Activated naive CD4-positive, alpha-beta T cell treated with anti-CD3 and anti-CD28 coated beads for 36 hours (primary cell): ENCODE measurements at regions not wholly inside any gene's neighbourhood (a gene's known extent, or its start where the extent isn't known, plus 50 kb on each side); places are given as distances from the start of the nearest gene placed in this dataset.
A peak's percentile ranks its signal among the peaks of the same experiment; 100 is the strongest.

Source experiments
- CTCF ChIA-PET: fragments of 350-600 bp; sonication (Branson Sonifier 250); formaldehyde crosslinking; loops from one replicate; lab custom pipeline; 2021; ENCODE audit warnings: antibody characterized with exemption; lab: Charles Lee
- DNase-seq: peaks from one replicate; pipeline ENCODE4 v3.0.0-alpha.2; 2020
- H3K27ac Mint-ChIP-seq: one replicate; pipeline ENCODE4 v1.8.0; 2021; ENCODE audit warnings: mild to moderate bottlenecking, mixed read lengths
- H3K27me3 Mint-ChIP-seq: one replicate; pipeline ENCODE4 v1.8.0; 2021; ENCODE audit warnings: low read depth, mixed read lengths
- H3K36me3 Mint-ChIP-seq: one replicate; pipeline ENCODE4 v1.8.0; 2021; ENCODE audit warnings: low read depth, mixed read lengths
- H3K4me1 Mint-ChIP-seq: one replicate; pipeline ENCODE4 v1.8.0; 2021; ENCODE audit warnings: low read depth, mixed read lengths
- H3K4me3 Mint-ChIP-seq: one replicate; pipeline ENCODE4 v1.8.0; 2021; ENCODE audit warnings: mild to moderate bottlenecking, moderate library complexity, mixed read lengths
- H3K9me3 Mint-ChIP-seq: one replicate; pipeline ENCODE4 v1.8.0; 2021; ENCODE audit warnings: mixed read lengths
- intact Hi-C: fragments of 100-400 bp; cut with micrococcal nuclease; formaldehyde crosslinking; loops from one replicate; pipeline ENCODE4 v1.15.1; 2023

GRCh38 chr11:8340296-8340695 is 76.6 kb upstream of the LMO1 start:
- Mint-ChIP-seq H3K9me3 (no peaks in the 10 kb centered on the region), H3K27me3 (peaks cover 2% of the 10 kb centered on the region), H3K36me3 (no peaks in the 10 kb centered on the region), H3K4me1 (no peaks in the 10 kb centered on the region), H3K4me3 (no peak overlapping the region), H3K27ac (no peak overlapping the region)
- intact Hi-C loops: no loop called here
- CTCF ChIA-PET: no interaction called here
- no peak for DNase-seq

- peaks cover 2% of the 10 kb centered on the region for H3K27me3 Mint-ChIP-seq
- H3K4me3 Mint-ChIP-seq: no peak overlapping the region
- H3K27ac Mint-ChIP-seq: no peak overlapping the region
- intact Hi-C loops: no loop called here
- DNase-seq: no peak
- H3K4me1 Mint-ChIP-seq: no peaks in the 10 kb centered on the region
- no peaks in the 10 kb centered on the region for H3K36me3 Mint-ChIP-seq
- CTCF ChIA-PET: interaction anchor here (0.5 kb wide), 1 partner anchor 94 kb away, joined by 3 read pairs; no protein-coding TSS in a partner anchor
- H3K9me3 Mint-ChIP-seq: no peaks in the 10 kb centered on the region
Measured at GRCh38 chr11:8339592-8340022, 75.9 kb upstream of the LMO1 start.

GRCh38 chr11:8338138-8338537 is 74.5 kb upstream of the LMO1 start:
- Mint-ChIP-seq H3K4me3 (no peak overlapping the region), H3K9me3 (no peaks in the 10 kb centered on the region), H3K27ac (no peak overlapping the region), H3K27me3 (peaks cover 2% of the 10 kb centered on the region), H3K4me1 (no peaks in the 10 kb centered on the region), H3K36me3 (no peaks in the 10 kb centered on the region)
- CTCF ChIA-PET: interaction anchor here (0.7 to 1.0 kb wide), 2 partner anchors 228 to 230 kb away, joined by 3 read pairs; no protein-coding TSS in a partner anchor
- intact Hi-C loops: loop anchor here (1.0 kb wide), 3 partner anchors 228 to 621 kb away; no protein-coding TSS in a partner anchor
- peak; percentile 49 for DNase-seq

- H3K27me3 Mint-ChIP-seq: peaks cover 2% of the 10 kb centered on the region
- CTCF ChIA-PET: interaction anchor here (0.7 to 1.0 kb wide), 2 partner anchors 229 to 231 kb away, joined by 3 read pairs; no protein-coding TSS in a partner anchor
- intact Hi-C loops: no loop called here
- DNase-seq: no peak
- no peaks in the 10 kb centered on the region for H3K4me1 Mint-ChIP-seq
- H3K4me3 Mint-ChIP-seq: no peak overlapping the region
- no peak overlapping the region for H3K27ac Mint-ChIP-seq
- H3K36me3 Mint-ChIP-seq: no peaks in the 10 kb centered on the region
- H3K9me3 Mint-ChIP-seq: no peaks in the 10 kb centered on the region
Measured at GRCh38 chr11:8337130-8337795, 73.6 kb upstream of the LMO1 start.

- CTCF ChIA-PET: no interaction called here
- Mint-ChIP-seq H3K36me3 (no peaks in the 10 kb centered on the region), H3K9me3 (no peaks in the 10 kb centered on the region)
Measured at GRCh38 chr11:8336356-8337129, 72.9 kb upstream of the LMO1 start.

GRCh38 chr11:8335683-8336082 is 72.0 kb upstream of the LMO1 start:
- intact Hi-C loops: no loop called here
- peaks cover 12% of the 10 kb centered on the region for H3K27me3 Mint-ChIP-seq
- H3K9me3 Mint-ChIP-seq: no peaks in the 10 kb centered on the region
- DNase-seq: no peak
- H3K4me1 Mint-ChIP-seq: no peaks in the 10 kb centered on the region
- H3K4me3 Mint-ChIP-seq: no peak overlapping the region
- CTCF ChIA-PET: no interaction called here
- no peaks in the 10 kb centered on the region for H3K36me3 Mint-ChIP-seq
- no peak overlapping the region for H3K27ac Mint-ChIP-seq

More at GRCh38 chr11:8336356-8337129, 72.9 kb upstream of the LMO1 start:
- Mint-ChIP-seq H3K4me1 (no peaks in the 10 kb centered on the region), H3K4me3 (no peak overlapping the region), H3K27me3 (peaks cover 4% of the 10 kb centered on the region), H3K27ac (no peak overlapping the region)
- intact Hi-C loops: no loop called here
- DNase-seq: no peak

GRCh38 chr11:8335186-8335585 is 71.5 kb upstream of the LMO1 start:
- no peak for DNase-seq
- Mint-ChIP-seq H3K36me3 (no peaks in the 10 kb centered on the region), H3K27me3 (peaks cover 13% of the 10 kb centered on the region), H3K4me1 (no peaks in the 10 kb centered on the region), H3K4me3 (no peak overlapping the region), H3K27ac (no peak overlapping the region), H3K9me3 (no peaks in the 10 kb centered on the region)
- CTCF ChIA-PET: interaction anchor here (0.7 kb wide), 1 partner anchor 9 kb away, joined by 3 read pairs; no protein-coding TSS in a partner anchor
- intact Hi-C loops: no loop called here

GRCh38 chr11:8333811-8334401 is 70.2 kb upstream of the LMO1 start:
- no peak overlapping the region for H3K27ac Mint-ChIP-seq

GRCh38 chr11:8333376-8333775 is 69.7 kb upstream of the LMO1 start:
- H3K27me3 Mint-ChIP-seq: peaks cover 16% of the 10 kb centered on the region
- intact Hi-C loops: no loop called here
- DNase-seq: no peak
- H3K9me3 Mint-ChIP-seq: no peaks in the 10 kb centered on the region
- no peak overlapping the region for H3K4me3 Mint-ChIP-seq
- no peaks in the 10 kb centered on the region for H3K36me3 Mint-ChIP-seq
- no peaks in the 10 kb centered on the region for H3K4me1 Mint-ChIP-seq
- CTCF ChIA-PET: interaction anchor here (0.6 to 0.9 kb wide), 3 partner anchors 16 to 242 kb away, joined by 3 read pairs; no protein-coding TSS in a partner anchor
- no peak overlapping the region for H3K27ac Mint-ChIP-seq

More at GRCh38 chr11:8333811-8334401, 70.2 kb upstream of the LMO1 start:
- Mint-ChIP-seq H3K4me3 (no peak overlapping the region), H3K9me3 (no peaks in the 10 kb centered on the region), H3K36me3 (no peaks in the 10 kb centered on the region), H3K4me1 (no peaks in the 10 kb centered on the region), H3K27me3 (peaks cover 18% of the 10 kb centered on the region)
- intact Hi-C loops: no loop called here
- CTCF ChIA-PET: interaction anchor here (0.6 to 0.9 kb wide), 2 partner anchors 15 to 241 kb away, joined by 3 read pairs; no protein-coding TSS in a partner anchor
- DNase-seq: no peak

GRCh38 chr11:8332891-8333290 is 69.2 kb upstream of the LMO1 start:
- Mint-ChIP-seq H3K27me3 (peaks cover 16% of the 10 kb centered on the region), H3K27ac (no peak overlapping the region), H3K9me3 (no peaks in the 10 kb centered on the region), H3K36me3 (no peaks in the 10 kb centered on the region), H3K4me3 (no peak overlapping the region), H3K4me1 (no peaks in the 10 kb centered on the region)
- intact Hi-C loops: no loop called here
- CTCF ChIA-PET: interaction anchor here (0.6 to 0.7 kb wide), 2 partner anchors 45 to 242 kb away, joined by 3 read pairs; no protein-coding TSS in a partner anchor
- DNase-seq: no peak

- no peaks in the 10 kb centered on the region for H3K36me3 Mint-ChIP-seq
- CTCF ChIA-PET: no interaction called here
- intact Hi-C loops: no loop called here
- H3K9me3 Mint-ChIP-seq: no peaks in the 10 kb centered on the region
- no peaks in the 10 kb centered on the region for H3K4me1 Mint-ChIP-seq
- no peak overlapping the region for H3K4me3 Mint-ChIP-seq
- H3K27me3 Mint-ChIP-seq: peaks cover 16% of the 10 kb centered on the region
- H3K27ac Mint-ChIP-seq: no peak overlapping the region
- no peak for DNase-seq
Measured at GRCh38 chr11:8332196-8332595, 68.5 kb upstream of the LMO1 start.

- Mint-ChIP-seq H3K4me3 (no peak overlapping the region), H3K27ac (no peak overlapping the region), H3K27me3 (peaks cover 16% of the 10 kb centered on the region), H3K4me1 (no peaks in the 10 kb centered on the region), H3K36me3 (no peaks in the 10 kb centered on the region), H3K9me3 (no peaks in the 10 kb centered on the region)
- intact Hi-C loops: no loop called here
- CTCF ChIA-PET: no interaction called here
- no peak for DNase-seq
Measured at GRCh38 chr11:8331767-8332166, 68.1 kb upstream of the LMO1 start.
